ENCODE measurements at regions not wholly inside any gene's neighbourhood (a gene's known extent, or its start where the extent isn't known, plus 50 kb on each side); places are given as distances from the start of the nearest gene placed in this dataset.

DNA sequence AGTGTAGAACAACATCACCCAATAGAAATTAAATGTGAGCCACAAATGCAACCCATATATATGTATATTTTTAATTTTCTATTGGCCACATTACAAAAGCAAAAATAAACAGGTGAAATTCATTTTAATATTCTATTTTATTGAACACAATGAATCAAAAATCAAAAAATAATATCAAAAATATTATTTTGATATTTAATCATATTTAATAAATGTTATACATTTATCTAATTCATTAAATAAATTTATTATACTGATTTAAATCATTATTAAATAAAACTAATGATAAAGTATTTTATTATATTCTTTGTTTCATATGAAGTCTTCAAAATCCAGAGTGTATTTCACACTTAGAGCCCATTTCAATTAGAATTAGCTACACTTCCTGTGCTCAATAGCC lies 98.4 kb upstream of the MANEA start:
- H3K4me3 ChIP-seq (ENCODE audit: low read depth, low read length): no peak overlapping the region
- no peak for DNase-seq (ENCODE audit: low read depth)
- TF ChIP-seq CTCF (IDR thresholded peaks at IDR 0.05; ENCODE audit: insufficient read depth, low read length): no peak

- no peak overlapping the region for H3K4me3 ChIP-seq (ENCODE audit: low read depth, low read length)
- no peak for DNase-seq (ENCODE audit: low read depth)
- TF ChIP-seq CTCF (IDR thresholded peaks at IDR 0.05; ENCODE audit: insufficient read depth, low read length): no peak
These were observed 89.5 kb upstream of the MANEA start for GRCh38 chr6:95487817-95488216.

GRCh38 chr6:95489185-95489863 lies 88.0 kb upstream of the MANEA start:
- H3K4me3 ChIP-seq (ENCODE audit: low read depth, low read length): no peak overlapping the region
- no peak for DNase-seq (ENCODE audit: low read depth)
- no peak for TF ChIP-seq CTCF (IDR thresholded peaks at IDR 0.05; ENCODE audit: insufficient read depth, low read length)

- TF ChIP-seq CTCF (IDR thresholded peaks at IDR 0.05; ENCODE audit: insufficient read depth, low read length): no peak
- DNase-seq (ENCODE audit: low read depth): no peak
- H3K4me3 ChIP-seq (ENCODE audit: low read depth, low read length): no peak overlapping the region
These were observed 80.4 kb upstream of the MANEA start for GRCh38 chr6:95496769-95497426.

- no peak overlapping the region for H3K4me3 ChIP-seq (ENCODE audit: low read depth, low read length)
- no peak for DNase-seq (ENCODE audit: low read depth)
- no peak for TF ChIP-seq CTCF (IDR thresholded peaks at IDR 0.05; ENCODE audit: insufficient read depth, low read length)
These were observed 76.1 kb upstream of the MANEA start for GRCh38 chr6:95501032-95501904.

- H3K4me3 ChIP-seq (ENCODE audit: low read depth, low read length): no peak overlapping the region
- DNase-seq (ENCODE audit: low read depth): no peak
- TF ChIP-seq CTCF (IDR thresholded peaks at IDR 0.05; ENCODE audit: insufficient read depth, low read length): no peak
These were observed 73.8 kb upstream of the MANEA start for GRCh38 chr6:95503568-95503967.

Data from fibroblast of the aortic adventitia (primary cell).